Loucy (cell line): ENCODE measurements at regions not wholly inside any gene's neighbourhood (a gene's known extent, or its start where the extent isn't known, plus 50 kb on each side); places are given as distances from the start of the nearest gene placed in this dataset.

Experiments used
- CTCF ChIP-seq: fragments of 200-600 bp; sonication (generic); conservative IDR thresholded peaks from 2 replicates; pipeline ENCODE4 v1.5.1; 2014; ENCODE audit warnings: mild to moderate bottlenecking, antibody characterized with exemption, low read length
- EZH2phosphoT487 ChIP-seq: fragments of 200-600 bp; IDR thresholded peaks from 2 replicates; pipeline ENCODE4 v1.6.1; 2018; ENCODE audit warnings: antibody characterized with exemption, mild to moderate bottlenecking, moderate library complexity, borderline replicate concordance

GRCh38 chr3:150023239-150023636 lies 52.5 kb upstream of the PFN2 start:
- TF ChIP-seq CTCF (no peak), EZH2phosphoT487 (no peak)
